WTC11 (cell line): ENCODE measurements at regions not wholly inside any gene's neighbourhood (a gene's known extent, or its start where the extent isn't known, plus 50 kb on each side); places are given as distances from the start of the nearest gene placed in this dataset.

Experiments used
- ATAC-seq: fragments of 200-7000 bp; cut with Tn5 transposase; 2 replicates; pipeline ENCODE4 v1.10.0; 2021; ENCODE audit warnings: mild to moderate bottlenecking, moderate library complexity
- CTCF ChIA-PET: fragments of 300-600 bp; sonication (Branson Sonifier 250); formaldehyde crosslinking; loops from one replicate; lab custom pipeline; 2021; ENCODE audit warnings: antibody characterized with exemption; lab: Charles Lee
- POLR2A ChIA-PET: fragments of 350-600 bp; sonication (Branson Sonifier 250); formaldehyde crosslinking; loops from one replicate; lab custom pipeline; 2021; ENCODE audit warnings: antibody characterized with exemption; lab: Charles Lee
- DNase-seq: peaks from one replicate; pipeline ENCODE4 v3.0.0; 2021; ENCODE audit warnings: low spot score
- H3K27ac Mint-ChIP-seq: 2 replicates; pipeline ENCODE4 v1.8.0; 2021; ENCODE audit warnings: mixed read lengths
- H3K27me3 Mint-ChIP-seq: 2 replicates; pipeline ENCODE4 v1.8.0; 2021; ENCODE audit warnings: low read depth, mild to moderate bottlenecking, moderate library complexity, mixed read lengths
- H3K36me3 Mint-ChIP-seq: 2 replicates; pipeline ENCODE4 v1.8.0; 2021; ENCODE audit warnings: mixed read lengths
- H3K4me1 Mint-ChIP-seq: 2 replicates; pipeline ENCODE4 v1.8.0; 2022; ENCODE audit warnings: mixed read lengths
- H3K4me3 Mint-ChIP-seq: 2 replicates; pipeline ENCODE4 v1.8.0; 2021; ENCODE audit warnings: mild to moderate bottlenecking, moderate library complexity, mixed read lengths
- H3K9me3 Mint-ChIP-seq: 2 replicates; pipeline ENCODE4 v1.8.0; 2021; ENCODE audit warnings: mixed read lengths
- EMX1 ChIP-seq: fragments of 250-450 bp; sonication (Bioruptor Pico); IDR thresholded peaks from 2 replicates; pipeline ENCODE4 v1.8.0; 2021; ENCODE audit warnings: mild to moderate bottlenecking
- NR1H2 ChIP-seq: sonication (generic); formaldehyde crosslinking; IDR thresholded peaks from 2 replicates; pipeline ENCODE4 v1.9.0; 2021; ENCODE audit warnings: mild to moderate bottlenecking, moderate library complexity, missing genetic modification reagents
- ZNF138 ChIP-seq: sonication (generic); formaldehyde crosslinking; conservative IDR thresholded peaks from 2 replicates; pipeline ENCODE4 v1.8.1; 2022; ENCODE audit warnings: mild to moderate bottlenecking, moderate library complexity, missing genetic modification reagents
- ZNF219 ChIP-seq: sonication (generic); formaldehyde crosslinking; IDR thresholded peaks from 2 replicates; pipeline ENCODE4 v1.8.0; 2023; ENCODE audit warnings: missing genetic modification reagents, mild to moderate bottlenecking, borderline replicate concordance
- TF ChIP-seq, protein P1 (sequence below): sonication (generic); formaldehyde crosslinking; IDR thresholded peaks from 2 replicates; pipeline ENCODE4 v1.8.0; 2022; ENCODE audit warnings: missing genetic modification reagents
- TF ChIP-seq, protein P2 (sequence below): sonication (generic); formaldehyde crosslinking; IDR thresholded peaks from 2 replicates; pipeline ENCODE4 v1.8.1; 2023; ENCODE audit warnings: mild to moderate bottlenecking, missing genetic modification reagents, moderate library complexity
- TF ChIP-seq, protein P3 (sequence below): sonication (generic); formaldehyde crosslinking; IDR thresholded peaks from 2 replicates; pipeline ENCODE4 v1.8.1; 2023; ENCODE audit warnings: mild to moderate bottlenecking, missing genetic modification reagents, moderate library complexity
- TF ChIP-seq, protein P4 (sequence below): sonication (generic); formaldehyde crosslinking; IDR thresholded peaks from 2 replicates; pipeline ENCODE4 v1.8.0; 2022; ENCODE audit warnings: mild to moderate bottlenecking, missing genetic modification reagents
- TF ChIP-seq, protein P5 (sequence below): fragments of 200-600 bp; IDR thresholded peaks from 2 replicates; pipeline ENCODE4 v1.8.0; 2022; ENCODE audit warnings: antibody characterized with exemption
- TF ChIP-seq, protein P6 (sequence below): sonication (generic); formaldehyde crosslinking; IDR thresholded peaks from 2 replicates; pipeline ENCODE4 v1.8.0; 2023; ENCODE audit warnings: missing genetic modification reagents, mild to moderate bottlenecking, borderline replicate concordance
- TF ChIP-seq, protein P7 (sequence below): fragments of 250-450 bp; sonication (Bioruptor Pico); IDR thresholded peaks from 2 replicates; pipeline ENCODE4 v1.9.0; 2021; ENCODE audit warnings: mild to moderate bottlenecking
- TF ChIP-seq, protein P8 (sequence below): sonication (generic); formaldehyde crosslinking; IDR thresholded peaks from 2 replicates; pipeline ENCODE4 v1.8.0; 2022; ENCODE audit warnings: mild to moderate bottlenecking, missing genetic modification reagents

DNA sequence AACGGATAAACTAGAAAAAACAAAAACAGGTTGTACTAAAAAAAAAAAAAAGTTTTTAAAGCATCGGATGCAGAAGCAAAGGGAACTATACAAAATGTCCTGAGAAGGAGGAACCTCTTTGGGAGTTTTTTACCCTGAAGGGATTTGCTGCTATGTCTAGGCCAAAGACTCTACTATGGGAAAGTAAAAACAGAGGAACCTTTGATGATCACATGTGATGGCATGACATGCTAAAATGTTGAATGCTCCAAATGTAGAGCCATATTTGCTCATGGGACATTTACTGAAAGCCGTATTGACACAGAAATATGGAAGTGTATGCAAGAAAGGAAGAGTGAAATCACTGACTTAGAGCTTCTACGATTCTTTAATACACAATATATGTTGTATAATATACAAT is 992.0 kb upstream of the ZEB2 start (continued):
- TF ChIP-seq, protein P1, sequence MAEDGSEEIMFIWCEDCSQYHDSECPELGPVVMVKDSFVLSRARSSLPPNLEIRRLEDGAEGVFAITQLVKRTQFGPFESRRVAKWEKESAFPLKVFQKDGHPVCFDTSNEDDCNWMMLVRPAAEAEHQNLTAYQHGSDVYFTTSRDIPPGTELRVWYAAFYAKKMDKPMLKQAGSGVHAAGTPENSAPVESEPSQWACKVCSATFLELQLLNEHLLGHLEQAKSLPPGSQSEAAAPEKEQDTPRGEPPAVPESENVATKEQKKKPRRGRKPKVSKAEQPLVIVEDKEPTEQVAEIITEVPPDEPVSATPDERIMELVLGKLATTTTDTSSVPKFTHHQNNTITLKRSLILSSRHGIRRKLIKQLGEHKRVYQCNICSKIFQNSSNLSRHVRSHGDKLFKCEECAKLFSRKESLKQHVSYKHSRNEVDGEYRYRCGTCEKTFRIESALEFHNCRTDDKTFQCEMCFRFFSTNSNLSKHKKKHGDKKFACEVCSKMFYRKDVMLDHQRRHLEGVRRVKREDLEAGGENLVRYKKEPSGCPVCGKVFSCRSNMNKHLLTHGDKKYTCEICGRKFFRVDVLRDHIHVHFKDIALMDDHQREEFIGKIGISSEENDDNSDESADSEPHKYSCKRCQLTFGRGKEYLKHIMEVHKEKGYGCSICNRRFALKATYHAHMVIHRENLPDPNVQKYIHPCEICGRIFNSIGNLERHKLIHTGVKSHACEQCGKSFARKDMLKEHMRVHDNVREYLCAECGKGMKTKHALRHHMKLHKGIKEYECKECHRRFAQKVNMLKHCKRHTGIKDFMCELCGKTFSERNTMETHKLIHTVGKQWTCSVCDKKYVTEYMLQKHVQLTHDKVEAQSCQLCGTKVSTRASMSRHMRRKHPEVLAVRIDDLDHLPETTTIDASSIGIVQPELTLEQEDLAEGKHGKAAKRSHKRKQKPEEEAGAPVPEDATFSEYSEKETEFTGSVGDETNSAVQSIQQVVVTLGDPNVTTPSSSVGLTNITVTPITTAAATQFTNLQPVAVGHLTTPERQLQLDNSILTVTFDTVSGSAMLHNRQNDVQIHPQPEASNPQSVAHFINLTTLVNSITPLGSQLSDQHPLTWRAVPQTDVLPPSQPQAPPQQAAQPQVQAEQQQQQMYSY (CRISPR knock-in tag), result no peak
- TF ChIP-seq, protein P2, sequence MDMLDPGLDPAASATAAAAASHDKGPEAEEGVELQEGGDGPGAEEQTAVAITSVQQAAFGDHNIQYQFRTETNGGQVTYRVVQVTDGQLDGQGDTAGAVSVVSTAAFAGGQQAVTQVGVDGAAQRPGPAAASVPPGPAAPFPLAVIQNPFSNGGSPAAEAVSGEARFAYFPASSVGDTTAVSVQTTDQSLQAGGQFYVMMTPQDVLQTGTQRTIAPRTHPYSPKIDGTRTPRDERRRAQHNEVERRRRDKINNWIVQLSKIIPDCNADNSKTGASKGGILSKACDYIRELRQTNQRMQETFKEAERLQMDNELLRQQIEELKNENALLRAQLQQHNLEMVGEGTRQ (CRISPR knock-in tag), result no peak
- TF ChIP-seq, protein P3, sequence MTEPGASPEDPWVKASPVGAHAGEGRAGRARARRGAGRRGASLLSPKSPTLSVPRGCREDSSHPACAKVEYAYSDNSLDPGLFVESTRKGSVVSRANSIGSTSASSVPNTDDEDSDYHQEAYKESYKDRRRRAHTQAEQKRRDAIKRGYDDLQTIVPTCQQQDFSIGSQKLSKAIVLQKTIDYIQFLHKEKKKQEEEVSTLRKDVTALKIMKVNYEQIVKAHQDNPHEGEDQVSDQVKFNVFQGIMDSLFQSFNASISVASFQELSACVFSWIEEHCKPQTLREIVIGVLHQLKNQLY (CRISPR knock-in tag), result no peak
- TF ChIP-seq, protein P4, sequence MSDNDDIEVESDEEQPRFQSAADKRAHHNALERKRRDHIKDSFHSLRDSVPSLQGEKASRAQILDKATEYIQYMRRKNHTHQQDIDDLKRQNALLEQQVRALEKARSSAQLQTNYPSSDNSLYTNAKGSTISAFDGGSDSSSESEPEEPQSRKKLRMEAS (CRISPR knock-in tag), result no peak
- TF ChIP-seq, protein P5, sequence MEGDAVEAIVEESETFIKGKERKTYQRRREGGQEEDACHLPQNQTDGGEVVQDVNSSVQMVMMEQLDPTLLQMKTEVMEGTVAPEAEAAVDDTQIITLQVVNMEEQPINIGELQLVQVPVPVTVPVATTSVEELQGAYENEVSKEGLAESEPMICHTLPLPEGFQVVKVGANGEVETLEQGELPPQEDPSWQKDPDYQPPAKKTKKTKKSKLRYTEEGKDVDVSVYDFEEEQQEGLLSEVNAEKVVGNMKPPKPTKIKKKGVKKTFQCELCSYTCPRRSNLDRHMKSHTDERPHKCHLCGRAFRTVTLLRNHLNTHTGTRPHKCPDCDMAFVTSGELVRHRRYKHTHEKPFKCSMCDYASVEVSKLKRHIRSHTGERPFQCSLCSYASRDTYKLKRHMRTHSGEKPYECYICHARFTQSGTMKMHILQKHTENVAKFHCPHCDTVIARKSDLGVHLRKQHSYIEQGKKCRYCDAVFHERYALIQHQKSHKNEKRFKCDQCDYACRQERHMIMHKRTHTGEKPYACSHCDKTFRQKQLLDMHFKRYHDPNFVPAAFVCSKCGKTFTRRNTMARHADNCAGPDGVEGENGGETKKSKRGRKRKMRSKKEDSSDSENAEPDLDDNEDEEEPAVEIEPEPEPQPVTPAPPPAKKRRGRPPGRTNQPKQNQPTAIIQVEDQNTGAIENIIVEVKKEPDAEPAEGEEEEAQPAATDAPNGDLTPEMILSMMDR, result no peak
- no peak for TF ChIP-seq NR1H2 (CRISPR knock-in tag)
- TF ChIP-seq, protein P6, sequence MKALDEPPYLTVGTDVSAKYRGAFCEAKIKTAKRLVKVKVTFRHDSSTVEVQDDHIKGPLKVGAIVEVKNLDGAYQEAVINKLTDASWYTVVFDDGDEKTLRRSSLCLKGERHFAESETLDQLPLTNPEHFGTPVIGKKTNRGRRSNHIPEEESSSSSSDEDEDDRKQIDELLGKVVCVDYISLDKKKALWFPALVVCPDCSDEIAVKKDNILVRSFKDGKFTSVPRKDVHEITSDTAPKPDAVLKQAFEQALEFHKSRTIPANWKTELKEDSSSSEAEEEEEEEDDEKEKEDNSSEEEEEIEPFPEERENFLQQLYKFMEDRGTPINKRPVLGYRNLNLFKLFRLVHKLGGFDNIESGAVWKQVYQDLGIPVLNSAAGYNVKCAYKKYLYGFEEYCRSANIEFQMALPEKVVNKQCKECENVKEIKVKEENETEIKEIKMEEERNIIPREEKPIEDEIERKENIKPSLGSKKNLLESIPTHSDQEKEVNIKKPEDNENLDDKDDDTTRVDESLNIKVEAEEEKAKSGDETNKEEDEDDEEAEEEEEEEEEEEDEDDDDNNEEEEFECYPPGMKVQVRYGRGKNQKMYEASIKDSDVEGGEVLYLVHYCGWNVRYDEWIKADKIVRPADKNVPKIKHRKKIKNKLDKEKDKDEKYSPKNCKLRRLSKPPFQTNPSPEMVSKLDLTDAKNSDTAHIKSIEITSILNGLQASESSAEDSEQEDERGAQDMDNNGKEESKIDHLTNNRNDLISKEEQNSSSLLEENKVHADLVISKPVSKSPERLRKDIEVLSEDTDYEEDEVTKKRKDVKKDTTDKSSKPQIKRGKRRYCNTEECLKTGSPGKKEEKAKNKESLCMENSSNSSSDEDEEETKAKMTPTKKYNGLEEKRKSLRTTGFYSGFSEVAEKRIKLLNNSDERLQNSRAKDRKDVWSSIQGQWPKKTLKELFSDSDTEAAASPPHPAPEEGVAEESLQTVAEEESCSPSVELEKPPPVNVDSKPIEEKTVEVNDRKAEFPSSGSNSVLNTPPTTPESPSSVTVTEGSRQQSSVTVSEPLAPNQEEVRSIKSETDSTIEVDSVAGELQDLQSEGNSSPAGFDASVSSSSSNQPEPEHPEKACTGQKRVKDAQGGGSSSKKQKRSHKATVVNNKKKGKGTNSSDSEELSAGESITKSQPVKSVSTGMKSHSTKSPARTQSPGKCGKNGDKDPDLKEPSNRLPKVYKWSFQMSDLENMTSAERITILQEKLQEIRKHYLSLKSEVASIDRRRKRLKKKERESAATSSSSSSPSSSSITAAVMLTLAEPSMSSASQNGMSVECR (CRISPR knock-in tag), result no peak
- no peak for TF ChIP-seq ZNF138 (CRISPR knock-in tag)
- TF ChIP-seq, all 79 proteins: peak for 0

DNA sequence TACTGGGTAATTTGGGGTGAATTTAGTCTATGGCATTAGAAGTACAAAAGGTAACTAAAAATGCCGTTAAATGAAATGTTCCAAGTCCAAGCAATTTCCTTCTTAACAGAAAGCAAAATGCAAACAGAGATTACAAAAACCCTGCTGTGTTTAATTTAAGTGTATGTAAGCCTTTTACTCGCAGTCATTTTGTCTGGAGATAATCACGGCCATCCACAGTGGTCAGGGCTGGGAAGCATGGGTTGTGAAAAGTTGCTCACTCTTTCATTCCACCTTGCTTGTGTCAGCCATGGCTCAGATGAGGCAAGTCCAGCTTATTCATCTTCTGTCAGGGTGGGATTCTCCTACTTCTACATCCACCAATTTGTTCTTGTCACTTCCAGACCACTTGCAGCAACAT is 983.6 kb upstream of the ZEB2 start:
- Mint-ChIP-seq H3K36me3 (no peaks in the 10 kb centered on the region), H3K4me3 (no peak overlapping the region), H3K27ac (no peak overlapping the region), H3K9me3 (peaks cover 5% of the 10 kb centered on the region; the same call in 1 of the 2 replicates), H3K4me1 (no peaks in the 10 kb centered on the region), H3K27me3 (no peaks in the 10 kb centered on the region)
- ChIA-PET POLR2A (no interaction called here), CTCF (no interaction called here)
- ATAC-seq, result no peak
- no peak for DNase-seq
- TF ChIP-seq ZNF219 (CRISPR knock-in tag) (no peak), EMX1 (CRISPR knock-in tag) (no peak)
- TF ChIP-seq, protein P7, sequence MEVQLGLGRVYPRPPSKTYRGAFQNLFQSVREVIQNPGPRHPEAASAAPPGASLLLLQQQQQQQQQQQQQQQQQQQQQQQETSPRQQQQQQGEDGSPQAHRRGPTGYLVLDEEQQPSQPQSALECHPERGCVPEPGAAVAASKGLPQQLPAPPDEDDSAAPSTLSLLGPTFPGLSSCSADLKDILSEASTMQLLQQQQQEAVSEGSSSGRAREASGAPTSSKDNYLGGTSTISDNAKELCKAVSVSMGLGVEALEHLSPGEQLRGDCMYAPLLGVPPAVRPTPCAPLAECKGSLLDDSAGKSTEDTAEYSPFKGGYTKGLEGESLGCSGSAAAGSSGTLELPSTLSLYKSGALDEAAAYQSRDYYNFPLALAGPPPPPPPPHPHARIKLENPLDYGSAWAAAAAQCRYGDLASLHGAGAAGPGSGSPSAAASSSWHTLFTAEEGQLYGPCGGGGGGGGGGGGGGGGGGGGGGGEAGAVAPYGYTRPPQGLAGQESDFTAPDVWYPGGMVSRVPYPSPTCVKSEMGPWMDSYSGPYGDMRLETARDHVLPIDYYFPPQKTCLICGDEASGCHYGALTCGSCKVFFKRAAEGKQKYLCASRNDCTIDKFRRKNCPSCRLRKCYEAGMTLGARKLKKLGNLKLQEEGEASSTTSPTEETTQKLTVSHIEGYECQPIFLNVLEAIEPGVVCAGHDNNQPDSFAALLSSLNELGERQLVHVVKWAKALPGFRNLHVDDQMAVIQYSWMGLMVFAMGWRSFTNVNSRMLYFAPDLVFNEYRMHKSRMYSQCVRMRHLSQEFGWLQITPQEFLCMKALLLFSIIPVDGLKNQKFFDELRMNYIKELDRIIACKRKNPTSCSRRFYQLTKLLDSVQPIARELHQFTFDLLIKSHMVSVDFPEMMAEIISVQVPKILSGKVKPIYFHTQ (CRISPR knock-in tag), result no peak
- TF ChIP-seq, protein P8, sequence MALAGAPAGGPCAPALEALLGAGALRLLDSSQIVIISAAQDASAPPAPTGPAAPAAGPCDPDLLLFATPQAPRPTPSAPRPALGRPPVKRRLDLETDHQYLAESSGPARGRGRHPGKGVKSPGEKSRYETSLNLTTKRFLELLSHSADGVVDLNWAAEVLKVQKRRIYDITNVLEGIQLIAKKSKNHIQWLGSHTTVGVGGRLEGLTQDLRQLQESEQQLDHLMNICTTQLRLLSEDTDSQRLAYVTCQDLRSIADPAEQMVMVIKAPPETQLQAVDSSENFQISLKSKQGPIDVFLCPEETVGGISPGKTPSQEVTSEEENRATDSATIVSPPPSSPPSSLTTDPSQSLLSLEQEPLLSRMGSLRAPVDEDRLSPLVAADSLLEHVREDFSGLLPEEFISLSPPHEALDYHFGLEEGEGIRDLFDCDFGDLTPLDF (CRISPR knock-in tag), result no peak
